MG63 (cell line): ENCODE measurements at regions not wholly inside any gene's neighbourhood (a gene's known extent, or its start where the extent isn't known, plus 50 kb on each side); places are given as distances from the start of the nearest gene placed in this dataset.
"Not testable (repeated sequence)": the region's sequence is repeated elsewhere in the genome, so short reads cannot be mapped to it uniquely, and the experiment has no call there.

Experiments used
- DNase-seq: peaks from one replicate; pipeline ENCODE4 v3.0.0-alpha.2; 2020
- H3K27me3 ChIP-seq: fragments of 250-450 bp; sonication (Bioruptor Pico); 2 replicates; pipeline ENCODE4 v1.5.1; 2020; ENCODE audit warnings: mild to moderate bottlenecking, moderate library complexity
- H3K36me3 ChIP-seq: fragments of 250-450 bp; sonication (Bioruptor Pico); 2 replicates; pipeline ENCODE4 v1.5.1; 2020; ENCODE audit warnings: mild to moderate bottlenecking, moderate library complexity
- H3K4me3 ChIP-seq: fragments of 250-450 bp; sonication (Bioruptor Pico); 2 replicates; pipeline ENCODE4 v1.5.1; 2020; ENCODE audit warnings: mild to moderate bottlenecking, moderate library complexity
- H3K9me3 ChIP-seq: fragments of 250-450 bp; sonication (Bioruptor Pico); 2 replicates; pipeline ENCODE4 v1.5.1; 2020; ENCODE audit warnings: mild to moderate bottlenecking, moderate library complexity

- no peaks in the 10 kb centered on the region; the same call in none of the 2 replicates for H3K27me3 ChIP-seq
- H3K4me3 ChIP-seq: no peak overlapping the region
Measured at GRCh38 chr5:174897281-174897950, 173.0 kb downstream of the MSX2 start.

GRCh38 chr5:174895360-174895759 lies 171.0 kb downstream of the MSX2 start:
- no peak overlapping the region for H3K4me3 ChIP-seq
- no peaks in the 10 kb centered on the region for H3K9me3 ChIP-seq
- no peak for DNase-seq
- peaks cover 9% of the 10 kb centered on the region for H3K27me3 ChIP-seq
- no peaks in the 10 kb centered on the region for H3K36me3 ChIP-seq

More at GRCh38 chr5:174897281-174897950, 173.0 kb downstream of the MSX2 start:
- H3K9me3 ChIP-seq: no peaks in the 10 kb centered on the region; the same call in 1 of the 2 replicates
- no peak for DNase-seq
- no peaks in the 10 kb centered on the region for H3K36me3 ChIP-seq

GRCh38 chr5:174892742-174893141 lies 168.4 kb downstream of the MSX2 start:
- no peaks in the 10 kb centered on the region for H3K36me3 ChIP-seq
- H3K27me3 ChIP-seq: peaks cover 15% of the 10 kb centered on the region
- H3K4me3 ChIP-seq: no peak overlapping the region
- no peaks in the 10 kb centered on the region for H3K9me3 ChIP-seq
- DNase-seq: no peak

- not testable (repeated sequence) for H3K36me3 ChIP-seq, H3K9me3 ChIP-seq, H3K4me3 ChIP-seq, DNase-seq
- peaks cover 20% of the 10 kb centered on the region for H3K27me3 ChIP-seq
Measured at GRCh38 chr5:174880412-174881200, 156.2 kb downstream of the MSX2 start.

- DNase-seq: no peak
- Histone ChIP-seq H3K36me3 (no peaks in the 10 kb centered on the region), H3K9me3 (no peaks in the 10 kb centered on the region), H3K4me3 (no peak overlapping the region), H3K27me3 (peaks cover 35% of the 10 kb centered on the region)
Measured at GRCh38 chr5:174877987-174878386, 153.6 kb downstream of the MSX2 start.

- peak; percentile 13 for DNase-seq
- no peaks in the 10 kb centered on the region for H3K36me3 ChIP-seq
- no peaks in the 10 kb centered on the region for H3K9me3 ChIP-seq
- H3K4me3 ChIP-seq: no peak overlapping the region
- peaks cover 49% of the 10 kb centered on the region for H3K27me3 ChIP-seq
Measured at GRCh38 chr5:174872271-174872670, 147.9 kb downstream of the MSX2 start.

GRCh38 chr5:174852143-174852542 lies 127.8 kb downstream of the MSX2 start:
- peaks cover 15% of the 10 kb centered on the region for H3K27me3 ChIP-seq
- H3K9me3 ChIP-seq: 0 out of 2 replicates have a peak, but pooled peaks cover 4% of the 10 kb centered on the region
- H3K4me3 ChIP-seq: no peak overlapping the region
- H3K36me3 ChIP-seq: no peaks in the 10 kb centered on the region
- no peak for DNase-seq

- H3K36me3 ChIP-seq: no peaks in the 10 kb centered on the region
- DNase-seq: no peak
- peaks cover 8% of the 10 kb centered on the region; the same call in 1 of the 2 replicates for H3K27me3 ChIP-seq
- H3K9me3 ChIP-seq: 0 out of 2 replicates have a peak, but pooled peaks cover 4% of the 10 kb centered on the region
- no peak overlapping the region for H3K4me3 ChIP-seq
Measured at GRCh38 chr5:174850565-174851169, 126.3 kb downstream of the MSX2 start.

- 0 out of 2 replicates have a peak, but pooled peaks cover 4% of the 10 kb centered on the region for H3K9me3 ChIP-seq
- no peaks in the 10 kb centered on the region for H3K36me3 ChIP-seq
- H3K4me3 ChIP-seq: no peak overlapping the region
- no peak for DNase-seq
- peaks cover 6% of the 10 kb centered on the region; the same call in 1 of the 2 replicates for H3K27me3 ChIP-seq
Measured at GRCh38 chr5:174849426-174849825, 125.0 kb downstream of the MSX2 start.

GRCh38 chr5:174844971-174845370 lies 120.6 kb downstream of the MSX2 start:
- no peak for DNase-seq
- Histone ChIP-seq H3K27me3 (peaks cover 6% of the 10 kb centered on the region; the same call in 1 of the 2 replicates), H3K36me3 (no peaks in the 10 kb centered on the region), H3K9me3 (0 out of 2 replicates have a peak, but pooled peaks cover 4% of the 10 kb centered on the region), H3K4me3 (no peak overlapping the region)

GRCh38 chr5:174843263-174844250 lies 119.2 kb downstream of the MSX2 start:
- Histone ChIP-seq H3K4me3 (no peak overlapping the region), H3K36me3 (no peaks in the 10 kb centered on the region), H3K9me3 (no peaks in the 10 kb centered on the region), H3K27me3 (no peaks in the 10 kb centered on the region)
- no peak for DNase-seq

- no peak overlapping the region for H3K4me3 ChIP-seq
- no peaks in the 10 kb centered on the region for H3K9me3 ChIP-seq
- H3K36me3 ChIP-seq: no peaks in the 10 kb centered on the region
- H3K27me3 ChIP-seq: no peaks in the 10 kb centered on the region
- no peak for DNase-seq
Measured at GRCh38 chr5:174840435-174840834, 116.1 kb downstream of the MSX2 start.

- no peaks in the 10 kb centered on the region for H3K27me3 ChIP-seq
- no peaks in the 10 kb centered on the region for H3K9me3 ChIP-seq
- no peaks in the 10 kb centered on the region for H3K36me3 ChIP-seq
- no peak for DNase-seq
- H3K4me3 ChIP-seq: no peak overlapping the region
Measured at GRCh38 chr5:174839196-174839595, 114.8 kb downstream of the MSX2 start.

- no peaks in the 10 kb centered on the region for H3K9me3 ChIP-seq
- peaks cover 2% of the 10 kb centered on the region; the same call in 1 of the 2 replicates for H3K27me3 ChIP-seq
- peak; percentile 55 for DNase-seq
- no peak overlapping the region for H3K4me3 ChIP-seq
- H3K36me3 ChIP-seq: no peaks in the 10 kb centered on the region
Measured at GRCh38 chr5:174837919-174838902, 113.8 kb downstream of the MSX2 start.

GRCh38 chr5:174834081-174834480 lies 109.7 kb downstream of the MSX2 start:
- DNase-seq: no peak
- Histone ChIP-seq H3K36me3 (no peaks in the 10 kb centered on the region), H3K9me3 (no peaks in the 10 kb centered on the region), H3K4me3 (no peak overlapping the region), H3K27me3 (peaks cover 9% of the 10 kb centered on the region)
